GM06990 (cell line): ENCODE measurements at regions not wholly inside any gene's neighbourhood (a gene's known extent, or its start where the extent isn't known, plus 50 kb on each side); places are given as distances from the start of the nearest gene placed in this dataset.

Experiments used
- DNase-seq: peaks from one replicate; pipeline ENCODE4 v3.0.0-alpha.2; 2011; ENCODE audit not compliant: insufficient read length; ENCODE audit errors: extremely low read depth
- H3K27me3 ChIP-seq: replicated peaks from 2 replicates; pipeline ENCODE4 v1.6.0; 2011; ENCODE audit warnings: low read length; ENCODE audit not compliant: control insufficient read depth, insufficient read depth
- H3K36me3 ChIP-seq: 2 replicates; pipeline ENCODE4 v1.5.1; 2011; ENCODE audit warnings: low read length; ENCODE audit not compliant: control insufficient read depth, insufficient read depth
- H3K4me3 ChIP-seq: replicated peaks from 2 replicates; pipeline ENCODE4 v1.5.1; 2011; ENCODE audit warnings: low read depth, mild to moderate bottlenecking, control low read depth, low read length
- CTCF ChIP-seq: IDR thresholded peaks from 2 replicates; pipeline ENCODE4 v1.5.1; 2011; ENCODE audit warnings: low read length, control low read depth, mild to moderate bottlenecking, inconsistent platforms; ENCODE audit not compliant: insufficient read depth, poor library complexity, severe bottlenecking

GRCh38 chr13:80858131-80858530, 517.2 kb upstream of the SPRY2 start:
- no peak for DNase-seq
- Histone ChIP-seq H3K4me3 (no peak overlapping the region), H3K27me3 (no peaks in the 10 kb centered on the region), H3K36me3 (no peaks in the 10 kb centered on the region)
- no peak for TF ChIP-seq CTCF

- Histone ChIP-seq H3K36me3 (no peaks in the 10 kb centered on the region), H3K27me3 (no peaks in the 10 kb centered on the region), H3K4me3 (no peak overlapping the region)
- no peak for TF ChIP-seq CTCF
- no peak for DNase-seq
These were observed 516.4 kb upstream of the SPRY2 start for GRCh38 chr13:80857321-80857720.

GRCh38 chr13:80850771-80851170, 509.8 kb upstream of the SPRY2 start:
- Histone ChIP-seq H3K4me3 (no peak overlapping the region), H3K36me3 (no peaks in the 10 kb centered on the region), H3K27me3 (no peaks in the 10 kb centered on the region)
- no peak for TF ChIP-seq CTCF
- DNase-seq, result no peak

- TF ChIP-seq CTCF, result no peak
- DNase-seq, result no peak
- no peaks in the 10 kb centered on the region for H3K36me3 ChIP-seq
- H3K27me3 ChIP-seq, result no peaks in the 10 kb centered on the region
- no peak overlapping the region for H3K4me3 ChIP-seq
These were observed 503.2 kb upstream of the SPRY2 start for GRCh38 chr13:80844164-80844563.

- H3K36me3 ChIP-seq, result no peaks in the 10 kb centered on the region
- H3K27me3 ChIP-seq, result no peaks in the 10 kb centered on the region
- H3K4me3 ChIP-seq, result no peak overlapping the region
- no peak for TF ChIP-seq CTCF
- no peak for DNase-seq
These were observed 500.5 kb upstream of the SPRY2 start for GRCh38 chr13:80841414-80841813.

- no peaks in the 10 kb centered on the region for H3K36me3 ChIP-seq
- no peak for TF ChIP-seq CTCF
- DNase-seq, result no peak
- H3K4me3 ChIP-seq, result no peak overlapping the region
- H3K27me3 ChIP-seq, result no peaks in the 10 kb centered on the region
These were observed 499.5 kb upstream of the SPRY2 start for GRCh38 chr13:80840316-80840976.
